ENCODE measurements at regions not wholly inside any gene's neighbourhood (a gene's known extent, or its start where the extent isn't known, plus 50 kb on each side); places are given as distances from the start of the nearest gene placed in this dataset.

GRCh38 chr5:68994645-68995044 is 99.2 kb upstream of the SLC30A5 start:
- no peak for TF ChIP-seq CTCF (conservative IDR thresholded peaks at IDR 0.05; ENCODE audit: low read depth, low read length)
- TF ChIP-seq EZH2 (IDR thresholded peaks at IDR 0.05; ENCODE audit: borderline replicate concordance, low read depth, low read length, poor library complexity, severe bottlenecking): no peak

All from A673 (cell line).